ENCODE measurements at regions not wholly inside any gene's neighbourhood (a gene's known extent, or its start where the extent isn't known, plus 50 kb on each side); places are given as distances from the start of the nearest gene placed in this dataset.

DNA sequence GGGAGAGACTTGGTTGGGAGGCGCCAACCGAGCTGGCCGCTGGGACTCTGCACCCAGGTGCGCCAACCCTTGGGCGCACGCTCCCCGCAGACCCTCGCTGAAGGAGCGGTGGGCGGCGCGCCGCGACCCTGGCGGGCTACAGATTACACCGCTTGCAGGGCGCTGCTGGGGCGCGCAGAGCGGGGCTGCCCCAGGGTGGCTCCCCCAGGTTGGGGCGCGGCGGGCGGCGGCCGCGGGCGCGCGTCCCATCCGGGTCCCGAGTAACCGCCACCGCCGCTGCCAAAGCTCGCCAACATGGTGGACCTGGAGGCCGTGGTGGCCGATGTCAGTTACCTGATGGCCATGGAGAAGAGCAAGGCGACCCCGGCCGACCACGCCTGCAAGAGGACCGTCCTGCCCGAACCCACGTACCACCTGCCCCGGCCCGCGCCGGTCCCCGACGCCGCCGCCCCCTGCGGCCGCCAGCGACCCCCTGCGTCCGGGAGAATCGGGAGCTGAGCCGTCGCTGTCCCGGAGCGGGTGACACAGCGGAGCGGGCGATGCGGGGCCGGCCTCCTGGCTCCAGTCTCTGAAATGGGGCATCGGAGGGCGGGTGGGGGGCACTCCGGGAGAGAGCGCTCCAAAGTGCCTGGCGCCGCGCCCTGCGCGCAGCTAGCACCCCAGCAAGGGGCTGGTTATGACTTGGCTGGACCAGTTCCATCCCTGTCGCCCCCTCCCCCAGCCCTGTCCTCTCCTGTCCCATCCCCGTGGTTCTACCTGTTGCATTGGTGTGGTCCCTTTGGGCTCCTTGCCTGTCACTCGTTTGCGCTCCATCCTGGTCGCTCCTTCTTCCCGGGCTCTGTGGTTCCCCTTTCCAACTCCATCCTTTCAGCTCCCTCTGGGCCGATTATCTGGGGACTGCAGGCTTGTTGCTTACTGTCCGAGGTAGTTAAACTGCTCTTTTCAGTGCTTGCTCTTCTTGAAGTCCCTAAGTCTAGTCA, 143.3 kb upstream of the GRK3 start:
- H3K18ac ChIP-seq (ENCODE audit: low read depth, low read length) = no peak overlapping the region
- H3K4me1 ChIP-seq (ENCODE audit: control insufficient read depth, insufficient read depth, low read length) = peaks cover 6% of the 10 kb centered on the region; the same call in 1 of the 2 replicates
- TF ChIP-seq, protein P1, sequence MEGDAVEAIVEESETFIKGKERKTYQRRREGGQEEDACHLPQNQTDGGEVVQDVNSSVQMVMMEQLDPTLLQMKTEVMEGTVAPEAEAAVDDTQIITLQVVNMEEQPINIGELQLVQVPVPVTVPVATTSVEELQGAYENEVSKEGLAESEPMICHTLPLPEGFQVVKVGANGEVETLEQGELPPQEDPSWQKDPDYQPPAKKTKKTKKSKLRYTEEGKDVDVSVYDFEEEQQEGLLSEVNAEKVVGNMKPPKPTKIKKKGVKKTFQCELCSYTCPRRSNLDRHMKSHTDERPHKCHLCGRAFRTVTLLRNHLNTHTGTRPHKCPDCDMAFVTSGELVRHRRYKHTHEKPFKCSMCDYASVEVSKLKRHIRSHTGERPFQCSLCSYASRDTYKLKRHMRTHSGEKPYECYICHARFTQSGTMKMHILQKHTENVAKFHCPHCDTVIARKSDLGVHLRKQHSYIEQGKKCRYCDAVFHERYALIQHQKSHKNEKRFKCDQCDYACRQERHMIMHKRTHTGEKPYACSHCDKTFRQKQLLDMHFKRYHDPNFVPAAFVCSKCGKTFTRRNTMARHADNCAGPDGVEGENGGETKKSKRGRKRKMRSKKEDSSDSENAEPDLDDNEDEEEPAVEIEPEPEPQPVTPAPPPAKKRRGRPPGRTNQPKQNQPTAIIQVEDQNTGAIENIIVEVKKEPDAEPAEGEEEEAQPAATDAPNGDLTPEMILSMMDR (conservative IDR thresholded peaks at IDR 0.05; ENCODE audit: low read depth, low read length) = 0 out of 2 replicates have a peak, but pooled peaks have one; percentile 13
- TF ChIP-seq MXI1 (IDR thresholded peaks at IDR 0.05; ENCODE audit: borderline replicate concordance, low read depth, low read length) = no peak
- no TSS peak for BruUV-seq (replicated peaks)
- intact Hi-C loops (cut with micrococcal nuclease) = no loop called here
- no peaks in the 10 kb centered on the region for H3K9me1 ChIP-seq (ENCODE audit: insufficient read depth, low read length)
- WGBS, 2 experiments (ENCODE audit: extremely low coverage in 2 of 2, insufficient read length in 1 of 2) = 2% methylated on average over 66 of the region's 85 CpGs; no CpG with 5 or more reads in 1 of the 2 experiments
- H3K4me3 ChIP-seq (ENCODE audit: insufficient read depth, low read depth, low read length) = no peak overlapping the region
- no peak overlapping the region for H4K8ac ChIP-seq (ENCODE audit: low read depth in 2 of 2, low read length in 2 of 2)
- H2AK5ac ChIP-seq (ENCODE audit: low read depth, low read length) = no peak overlapping the region
- no peak overlapping the region for H2BK15ac ChIP-seq (ENCODE audit: low read depth, low read length)
- H3K79me1 ChIP-seq (ENCODE audit: low read depth in 1 of 2, low read length in 2 of 2) = no peaks in the 10 kb centered on the region
- H3K14ac ChIP-seq (replicated peaks; ENCODE audit: low read depth, low read length) = no peak overlapping the region
- no peaks in the 10 kb centered on the region for H3K36me3 ChIP-seq (ENCODE audit: control insufficient read depth, insufficient read depth, low read length)
- peak overlapping the region; percentile 78 for H2AK9ac ChIP-seq (replicated peaks; ENCODE audit: low read depth, low read length, poor library complexity)
- H3K9ac ChIP-seq (ENCODE audit: low read depth, low read length) = no peak overlapping the region
- CTCF ChIA-PET = interaction anchor here (0.7 to 1.1 kb wide), 2 partner anchors 26 to 55 kb away, joined by 3 to 5 read pairs; no protein-coding TSS in a partner anchor
- no peak overlapping the region for H2BK20ac ChIP-seq (ENCODE audit: low read depth, low read length)
- H3K9me3 ChIP-seq (ENCODE audit: control insufficient read depth, insufficient read depth, low read length) = no peaks in the 10 kb centered on the region; the same call in 1 of the 2 replicates
- H3K23ac ChIP-seq (ENCODE audit: low read depth, low read length) = 0 out of 2 replicates have a peak overlapping the region, but pooled peaks have one; percentile 35
- peak overlapping the region; percentile 63 for H2AFZ ChIP-seq (replicated peaks; ENCODE audit: low read length, poor library complexity)
- H4K5ac ChIP-seq (ENCODE audit: low read depth, low read length) = no peak overlapping the region
- H2BK5ac ChIP-seq (ENCODE audit: low read depth, low read length, poor library complexity, severe bottlenecking) = no peak overlapping the region
- no peak for DNase-seq
- no peak overlapping the region for H2BK120ac ChIP-seq (ENCODE audit: low read depth, low read length)
- H3K4ac ChIP-seq (ENCODE audit: low read depth, low read length) = no peak overlapping the region
- dilution Hi-C loops (cut with HindIII; ENCODE audit: low sequenced_read_pairs, unreplicated experiment) = no loop called here
- in situ Hi-C loops (cut with MboI; ENCODE audit: low sequenced_read_pairs) = no loop called here
- no peak overlapping the region for H3K56ac ChIP-seq (ENCODE audit: extremely low read depth, insufficient read depth, low read length)
- 0 out of 2 replicates have a peak, but pooled peaks have one; percentile 22 for ATAC-seq (ENCODE audit: low read depth)
- no peaks in the 10 kb centered on the region for H4K20me1 ChIP-seq (ENCODE audit: insufficient read depth, low read length)
- H4K91ac ChIP-seq (ENCODE audit: insufficient read depth, low read depth, low read length) = no peak overlapping the region
- peaks cover 71% of the 10 kb centered on the region for H3K27me3 ChIP-seq (ENCODE audit: control insufficient read depth, insufficient read depth, low read length)
- H3K27ac ChIP-seq (ENCODE audit: insufficient read depth, low read length) = no peak overlapping the region
- POLR2A ChIA-PET (ENCODE audit: unreplicated experiment) = no interaction called here
- no peak overlapping the region; the same call in 1 of the 2 replicates for H3K4me2 ChIP-seq (ENCODE audit: low read depth, low read length)

Measured in IMR-90 (cell line).